ENCODE measurements at regions not wholly inside any gene's neighbourhood (a gene's known extent, or its start where the extent isn't known, plus 50 kb on each side); places are given as distances from the start of the nearest gene placed in this dataset.

DNA sequence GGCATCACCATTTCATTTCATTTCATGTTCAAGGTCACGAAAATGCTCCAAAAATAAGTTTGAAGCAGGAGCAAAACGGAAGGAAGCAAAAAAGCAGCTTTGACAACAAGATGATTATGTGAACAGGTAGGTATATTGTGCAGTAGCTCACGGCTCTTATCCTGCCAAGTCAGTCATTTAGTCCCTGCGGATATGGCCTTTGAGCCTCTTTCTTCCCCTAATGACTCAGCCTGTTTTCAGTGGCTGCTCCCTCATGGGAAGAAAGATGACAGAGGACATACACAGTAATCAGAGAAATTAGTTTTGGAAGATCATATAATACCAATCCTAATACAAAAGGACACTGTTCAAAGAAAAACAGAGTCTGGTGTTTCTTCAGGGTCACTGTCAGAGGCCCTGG is 155.8 kb upstream of the GRAMD2B start:
- TF ChIP-seq, protein P1, sequence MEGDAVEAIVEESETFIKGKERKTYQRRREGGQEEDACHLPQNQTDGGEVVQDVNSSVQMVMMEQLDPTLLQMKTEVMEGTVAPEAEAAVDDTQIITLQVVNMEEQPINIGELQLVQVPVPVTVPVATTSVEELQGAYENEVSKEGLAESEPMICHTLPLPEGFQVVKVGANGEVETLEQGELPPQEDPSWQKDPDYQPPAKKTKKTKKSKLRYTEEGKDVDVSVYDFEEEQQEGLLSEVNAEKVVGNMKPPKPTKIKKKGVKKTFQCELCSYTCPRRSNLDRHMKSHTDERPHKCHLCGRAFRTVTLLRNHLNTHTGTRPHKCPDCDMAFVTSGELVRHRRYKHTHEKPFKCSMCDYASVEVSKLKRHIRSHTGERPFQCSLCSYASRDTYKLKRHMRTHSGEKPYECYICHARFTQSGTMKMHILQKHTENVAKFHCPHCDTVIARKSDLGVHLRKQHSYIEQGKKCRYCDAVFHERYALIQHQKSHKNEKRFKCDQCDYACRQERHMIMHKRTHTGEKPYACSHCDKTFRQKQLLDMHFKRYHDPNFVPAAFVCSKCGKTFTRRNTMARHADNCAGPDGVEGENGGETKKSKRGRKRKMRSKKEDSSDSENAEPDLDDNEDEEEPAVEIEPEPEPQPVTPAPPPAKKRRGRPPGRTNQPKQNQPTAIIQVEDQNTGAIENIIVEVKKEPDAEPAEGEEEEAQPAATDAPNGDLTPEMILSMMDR (IDR thresholded peaks at IDR 0.05), result no peak
- TF ChIP-seq POLR2A (IDR thresholded peaks at IDR 0.05), result no peak
